Astrocyte (in vitro differentiated cells and primary cell): ENCODE measurements at regions not wholly inside any gene's neighbourhood (a gene's known extent, or its start where the extent isn't known, plus 50 kb on each side); places are given as distances from the start of the nearest gene placed in this dataset.

Experiments used
- DNase-seq: peaks from one replicate; pipeline ENCODE4 v3.0.0-alpha.2; 2010; ENCODE audit warnings: low read depth
- FAIRE-seq: peaks from 2 replicates; lab custom pipeline; 2011; peaks lifted over from hg19 to GRCh38; lab: Jason Lieb, UNC
- H2AFZ ChIP-seq: 2 replicates; pipeline ENCODE4 v1.6.0; 2012; ENCODE audit warnings: low read depth, low read length, inconsistent platforms
- H3K27ac ChIP-seq: 2 replicates; pipeline ENCODE4 v1.5.1; 2011; ENCODE audit warnings: low read depth, low read length, inconsistent platforms
- H3K27me3 ChIP-seq: 2 replicates; pipeline ENCODE4 v1.6.0; 2011; ENCODE audit warnings: low read length, inconsistent platforms; ENCODE audit not compliant: insufficient read depth
- H3K36me3 ChIP-seq: 2 replicates; pipeline ENCODE4 v1.5.1; 2011; ENCODE audit warnings: low read length, inconsistent platforms; ENCODE audit not compliant: insufficient read depth
- H3K4me1 ChIP-seq: 2 replicates; pipeline ENCODE4 v1.5.1; 2011; ENCODE audit warnings: low read length, inconsistent platforms; ENCODE audit not compliant: insufficient read depth
- H3K4me2 ChIP-seq: 2 replicates; pipeline ENCODE4 v1.6.0; 2012; ENCODE audit warnings: low read length, inconsistent platforms
- H3K4me3 ChIP-seq: 2 replicates; pipeline ENCODE4 v1.5.1; 2011; ENCODE audit warnings: low read depth, mild to moderate bottlenecking, low read length, inconsistent platforms; ENCODE audit not compliant: insufficient read depth
- H3K79me2 ChIP-seq: 2 replicates; pipeline ENCODE4 v1.6.0; 2012; ENCODE audit warnings: mild to moderate bottlenecking, low read length, inconsistent platforms; ENCODE audit not compliant: insufficient read depth
- H3K9ac ChIP-seq: 2 replicates; pipeline ENCODE4 v1.6.0; 2012; ENCODE audit warnings: mild to moderate bottlenecking, low read length, inconsistent platforms
- H3K9me3 ChIP-seq: 2 replicates; pipeline ENCODE4 v1.5.1; 2012; ENCODE audit warnings: low read depth, mild to moderate bottlenecking, low read length, inconsistent platforms; ENCODE audit not compliant: insufficient read depth
- H4K20me1 ChIP-seq: 2 replicates; pipeline ENCODE4 v1.6.0; 2012; ENCODE audit warnings: low read length, inconsistent platforms; ENCODE audit not compliant: insufficient read depth
- H3K27ac Mint-ChIP-seq: one replicate; pipeline ENCODE4 v1.8.0; 2021; ENCODE audit warnings: mild to moderate bottlenecking, mixed read lengths; ENCODE audit not compliant: unreplicated experiment
- H3K27me3 Mint-ChIP-seq: one replicate; pipeline ENCODE4 v1.8.0; 2021; ENCODE audit warnings: low read depth, mixed read lengths; ENCODE audit not compliant: unreplicated experiment
- H3K36me3 Mint-ChIP-seq: one replicate; pipeline ENCODE4 v1.8.0; 2021; ENCODE audit warnings: low read depth, mixed read lengths; ENCODE audit not compliant: unreplicated experiment
- H3K4me1 Mint-ChIP-seq: one replicate; pipeline ENCODE4 v1.8.0; 2021; ENCODE audit warnings: low read depth, mixed read lengths; ENCODE audit not compliant: unreplicated experiment
- H3K4me3 Mint-ChIP-seq: one replicate; pipeline ENCODE4 v1.8.0; 2021; ENCODE audit warnings: mild to moderate bottlenecking, moderate library complexity, mixed read lengths; ENCODE audit not compliant: unreplicated experiment
- H3K9me3 Mint-ChIP-seq: one replicate; pipeline ENCODE4 v1.8.0; 2021; ENCODE audit warnings: mild to moderate bottlenecking, mixed read lengths; ENCODE audit not compliant: unreplicated experiment
- EZH2 ChIP-seq: IDR thresholded peaks from 2 replicates; pipeline ENCODE4 v1.6.1; 2012; ENCODE audit warnings: mild to moderate bottlenecking, low read length, inconsistent platforms; ENCODE audit not compliant: insufficient read depth
- TF ChIP-seq, protein P1 (sequence below): IDR thresholded peaks from 2 replicates; pipeline ENCODE4 v1.5.1; 2011; ENCODE audit warnings: low read depth, mild to moderate bottlenecking, inconsistent platforms, low read length, moderate library complexity; ENCODE audit not compliant: insufficient read depth

DNA sequence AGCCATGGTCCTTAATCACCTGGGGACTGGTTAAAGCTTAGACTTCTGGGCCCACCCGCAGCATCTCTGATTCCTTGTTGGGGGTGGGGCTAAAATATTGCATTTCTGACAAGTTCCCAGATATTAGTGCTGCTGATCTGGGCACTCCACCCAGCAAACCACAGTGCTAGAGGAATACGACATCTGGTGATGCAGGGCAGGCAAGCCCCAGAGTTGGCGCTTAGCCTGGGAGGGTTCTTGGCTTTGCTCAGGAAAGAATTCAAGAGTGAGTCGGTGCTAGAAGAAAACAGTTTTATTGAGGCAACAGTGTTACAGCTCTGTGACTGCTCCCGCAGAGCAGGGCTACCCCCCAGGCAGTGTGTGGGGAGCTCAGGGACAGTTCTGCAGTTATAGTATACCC is 210.7 kb downstream of the TFAP2C start:
- Mint-ChIP-seq H3K9me3 (peaks cover 9% of the 10 kb centered on the region), H3K4me3 (no peak overlapping the region), H3K27ac (no peak overlapping the region), H3K36me3 (no peaks in the 10 kb centered on the region), H3K4me1 (no peaks in the 10 kb centered on the region), H3K27me3 (peaks cover 66% of the 10 kb centered on the region)
- Histone ChIP-seq H3K4me2 (no peak overlapping the region), H3K79me2 (no peaks in the 10 kb centered on the region), H3K36me3 (no peaks in the 10 kb centered on the region), H3K9ac (no peak overlapping the region), H3K27me3 (peaks cover 15% of the 10 kb centered on the region), H3K4me3 (no peak overlapping the region), H2AFZ (no peak overlapping the region), H3K9me3 (no peaks in the 10 kb centered on the region), H3K27ac (no peak overlapping the region), H3K4me1 (no peaks in the 10 kb centered on the region), H4K20me1 (no peaks in the 10 kb centered on the region)
- DNase-seq (no peak), FAIRE-seq (no peak)
- no peak for TF ChIP-seq EZH2
- TF ChIP-seq, protein P1, sequence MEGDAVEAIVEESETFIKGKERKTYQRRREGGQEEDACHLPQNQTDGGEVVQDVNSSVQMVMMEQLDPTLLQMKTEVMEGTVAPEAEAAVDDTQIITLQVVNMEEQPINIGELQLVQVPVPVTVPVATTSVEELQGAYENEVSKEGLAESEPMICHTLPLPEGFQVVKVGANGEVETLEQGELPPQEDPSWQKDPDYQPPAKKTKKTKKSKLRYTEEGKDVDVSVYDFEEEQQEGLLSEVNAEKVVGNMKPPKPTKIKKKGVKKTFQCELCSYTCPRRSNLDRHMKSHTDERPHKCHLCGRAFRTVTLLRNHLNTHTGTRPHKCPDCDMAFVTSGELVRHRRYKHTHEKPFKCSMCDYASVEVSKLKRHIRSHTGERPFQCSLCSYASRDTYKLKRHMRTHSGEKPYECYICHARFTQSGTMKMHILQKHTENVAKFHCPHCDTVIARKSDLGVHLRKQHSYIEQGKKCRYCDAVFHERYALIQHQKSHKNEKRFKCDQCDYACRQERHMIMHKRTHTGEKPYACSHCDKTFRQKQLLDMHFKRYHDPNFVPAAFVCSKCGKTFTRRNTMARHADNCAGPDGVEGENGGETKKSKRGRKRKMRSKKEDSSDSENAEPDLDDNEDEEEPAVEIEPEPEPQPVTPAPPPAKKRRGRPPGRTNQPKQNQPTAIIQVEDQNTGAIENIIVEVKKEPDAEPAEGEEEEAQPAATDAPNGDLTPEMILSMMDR, result no peak

DNA sequence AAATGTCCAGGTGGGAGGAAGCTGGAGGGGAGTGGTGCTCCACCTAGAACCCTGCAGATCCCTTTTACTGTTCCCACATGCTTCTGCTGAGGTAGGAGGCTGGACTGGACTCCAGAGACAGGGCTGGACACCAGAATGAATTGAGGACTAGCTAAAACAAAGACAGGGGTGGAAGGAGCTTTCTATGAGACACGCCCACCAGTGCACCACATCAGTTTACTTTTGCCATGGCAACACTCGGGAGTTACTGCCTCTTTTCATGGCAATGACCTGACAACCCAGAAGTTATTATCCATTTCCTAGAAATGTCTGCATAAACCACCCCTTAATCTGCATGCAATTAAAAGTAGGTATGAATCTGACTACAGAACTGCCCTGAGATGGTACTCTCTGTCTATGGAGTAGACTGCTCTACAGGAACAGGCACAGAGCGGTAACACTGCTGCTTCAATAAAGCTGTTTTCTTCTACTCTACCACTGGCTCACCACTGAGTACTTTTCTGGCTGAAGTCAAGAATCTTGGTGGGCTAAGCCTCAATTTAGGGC is 211.7 kb downstream of the TFAP2C start:
- Histone ChIP-seq H3K4me1 (no peaks in the 10 kb centered on the region), H3K9me3 (no peaks in the 10 kb centered on the region), H3K9ac (no peak overlapping the region), H3K4me3 (no peak overlapping the region), H3K27ac (no peak overlapping the region), H3K4me2 (no peak overlapping the region), H3K27me3 (peaks cover 18% of the 10 kb centered on the region), H2AFZ (no peak overlapping the region), H4K20me1 (no peaks in the 10 kb centered on the region), H3K36me3 (no peaks in the 10 kb centered on the region), H3K79me2 (no peaks in the 10 kb centered on the region)
- no peaks in the 10 kb centered on the region for H3K36me3 Mint-ChIP-seq
- no peak overlapping the region for H3K27ac Mint-ChIP-seq
- H3K27me3 Mint-ChIP-seq, result peaks cover 63% of the 10 kb centered on the region
- H3K4me3 Mint-ChIP-seq, result no peak overlapping the region
- DNase-seq (no peak), FAIRE-seq (no peak)
- TF ChIP-seq EZH2, result no peak
- TF ChIP-seq, protein P1, result no peak
- no peaks in the 10 kb centered on the region for H3K4me1 Mint-ChIP-seq
- H3K9me3 Mint-ChIP-seq, result peaks cover 9% of the 10 kb centered on the region

DNA sequence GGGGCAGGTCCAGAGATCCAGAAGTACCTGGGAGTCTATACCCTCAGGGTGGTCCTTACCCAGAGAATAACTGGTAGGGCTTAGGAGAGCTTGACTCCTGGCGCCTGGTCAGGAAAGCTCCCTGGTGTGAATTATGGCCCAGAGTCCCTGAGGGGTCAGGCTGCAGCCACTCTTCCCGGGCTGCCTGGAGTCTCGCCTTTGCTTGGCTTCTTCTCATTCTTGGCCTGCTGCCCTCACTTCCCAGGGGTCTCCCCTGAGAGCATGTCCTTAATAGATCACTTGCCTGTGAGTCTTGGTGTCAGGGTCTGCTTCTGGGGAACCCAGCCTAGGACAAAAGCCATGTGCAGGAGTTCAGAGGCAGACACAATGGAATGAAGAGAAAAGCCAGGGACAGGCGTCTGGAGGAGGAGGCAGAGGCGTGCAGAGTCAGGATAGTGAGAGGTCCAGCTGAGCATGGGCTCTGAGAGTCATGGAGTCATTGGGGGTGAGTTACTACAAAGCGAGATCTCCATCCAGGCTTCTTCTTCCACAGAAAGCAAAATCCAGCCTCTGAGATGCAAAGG is 212.3 kb downstream of the TFAP2C start:
- Histone ChIP-seq H3K9me3 (no peaks in the 10 kb centered on the region), H4K20me1 (no peaks in the 10 kb centered on the region), H3K27ac (no peak overlapping the region), H3K36me3 (no peaks in the 10 kb centered on the region), H3K4me2 (no peak overlapping the region), H3K4me3 (no peak overlapping the region), H3K27me3 (peaks cover 18% of the 10 kb centered on the region), H3K9ac (no peak overlapping the region), H3K79me2 (no peaks in the 10 kb centered on the region), H3K4me1 (no peaks in the 10 kb centered on the region), H2AFZ (no peak overlapping the region)
- Mint-ChIP-seq H3K36me3 (no peaks in the 10 kb centered on the region), H3K4me3 (no peak overlapping the region), H3K9me3 (peaks cover 9% of the 10 kb centered on the region), H3K4me1 (no peaks in the 10 kb centered on the region), H3K27me3 (peaks cover 65% of the 10 kb centered on the region), H3K27ac (no peak overlapping the region)
- no peak for TF ChIP-seq EZH2
- TF ChIP-seq, protein P1, result no peak
- DNase-seq, result no peak
- no peak for FAIRE-seq
